D341Med (cell line): ENCODE measurements at regions not wholly inside any gene's neighbourhood (a gene's known extent, or its start where the extent isn't known, plus 50 kb on each side); places are given as distances from the start of the nearest gene placed in this dataset.

Source experiments
- DNase-seq: peaks from one replicate; pipeline ENCODE4 v3.0.0; 2012; ENCODE audit warnings: low spot score

DNA sequence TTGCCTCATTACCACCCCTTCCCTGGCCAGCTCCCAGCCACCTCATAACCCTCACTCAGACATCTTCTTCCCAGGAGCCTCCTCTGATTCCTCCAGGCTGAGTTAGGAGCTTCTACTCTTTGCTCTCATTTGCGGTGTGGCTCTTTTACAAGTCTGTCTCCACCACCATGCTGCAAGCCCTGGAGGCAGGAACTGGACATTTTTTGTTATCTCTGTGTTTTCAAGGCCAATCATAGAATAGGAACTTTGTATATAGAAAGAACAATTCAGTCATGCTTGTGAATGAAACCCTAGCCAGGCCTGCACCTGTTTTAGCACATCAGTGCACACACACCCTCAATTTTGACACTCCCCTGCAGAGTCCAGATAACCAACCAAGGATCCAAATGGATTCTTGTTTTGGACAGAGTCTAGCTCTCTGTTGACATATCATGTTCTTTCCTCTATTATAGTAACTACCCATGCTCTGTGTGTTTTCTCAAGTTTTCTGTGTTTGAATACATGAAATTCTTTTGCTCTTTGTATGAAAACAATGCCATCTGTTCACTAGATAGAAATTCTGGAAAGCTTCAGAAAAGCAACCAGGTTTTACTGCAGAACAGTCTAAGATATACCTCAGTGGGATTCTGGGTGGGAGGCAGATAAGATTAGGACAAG, 60.9 kb upstream of the ZNF648 start:
- DNase-seq, result no peak

DNA sequence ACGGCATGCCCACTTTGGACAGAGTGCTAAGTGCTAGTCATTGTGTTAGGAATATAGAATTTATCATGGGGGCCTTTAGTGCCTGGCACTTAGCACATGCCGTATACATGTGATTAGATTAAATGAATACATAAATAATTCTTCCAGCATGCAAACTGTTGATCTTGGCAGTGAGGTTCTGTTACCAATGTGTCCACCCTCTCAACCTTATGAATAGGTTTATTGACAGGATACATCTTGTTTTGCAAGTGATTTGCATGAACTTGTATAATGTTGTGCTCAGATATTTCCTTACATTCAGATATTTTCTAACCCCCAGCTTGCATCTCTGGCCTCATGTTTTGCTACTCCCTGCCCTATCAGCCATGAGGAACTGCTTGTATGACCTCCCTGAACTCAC, 60.3 kb upstream of the ZNF648 start:
- no peak for DNase-seq

DNA sequence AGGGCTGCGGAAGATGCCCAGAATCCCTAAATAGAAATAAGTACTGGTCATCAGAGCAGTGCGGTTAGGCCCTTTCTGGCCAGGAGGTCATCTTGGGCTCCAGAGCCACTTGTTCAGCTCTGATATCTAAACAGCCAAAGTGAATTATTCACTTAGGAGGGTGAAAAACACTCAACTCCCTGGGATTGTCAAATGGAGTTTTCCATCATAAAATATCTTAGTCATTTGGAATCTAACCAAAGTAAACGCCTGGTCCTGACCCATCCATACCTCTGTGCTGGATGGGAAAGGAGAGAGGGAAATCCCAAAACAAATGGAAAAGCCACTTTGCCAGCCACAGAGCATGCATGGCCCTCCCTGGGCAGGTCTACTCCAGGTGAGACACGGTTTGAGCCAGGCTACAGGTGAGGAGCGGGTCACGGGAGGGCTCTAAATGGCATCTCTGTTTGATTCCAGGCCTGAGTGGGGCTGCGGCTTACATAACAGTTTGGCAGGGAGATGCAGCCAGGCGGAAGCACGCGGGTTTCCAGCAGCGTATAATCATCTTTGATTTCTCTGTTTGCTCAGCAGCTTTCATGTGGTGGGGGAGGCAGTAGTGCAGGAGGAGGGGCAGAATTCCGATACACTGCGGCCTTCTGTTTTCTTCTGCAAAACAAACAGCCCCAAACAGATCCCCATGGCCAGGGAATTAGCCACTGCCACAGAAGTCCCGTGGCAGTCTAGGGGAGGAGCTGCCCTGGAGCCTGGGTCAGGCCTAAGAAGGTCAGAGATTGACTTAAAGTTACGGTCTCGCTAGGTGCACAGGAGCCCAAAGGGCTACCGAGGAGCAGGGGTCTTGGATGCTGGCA, 59.1 kb upstream of the ZNF648 start:
- DNase-seq, result no peak

DNA sequence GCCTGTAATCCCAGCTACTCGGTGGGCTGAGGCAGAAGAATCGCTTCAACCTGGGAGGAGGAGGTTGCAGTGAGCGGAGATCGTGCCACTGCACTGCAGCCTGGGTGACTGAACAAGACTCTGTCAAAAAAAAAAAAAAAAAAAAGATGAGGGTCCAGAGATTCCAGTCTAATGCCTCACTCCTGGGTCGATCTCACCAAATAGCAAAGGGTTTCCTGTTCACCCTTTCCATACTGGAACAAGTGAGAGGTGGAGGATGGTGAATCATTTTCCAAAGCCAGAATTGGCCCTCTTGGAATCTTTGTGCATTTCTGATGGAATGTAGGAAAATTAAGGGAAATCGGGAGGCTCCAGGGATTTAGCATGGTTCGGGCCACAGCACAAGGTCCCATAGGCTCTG, 58.1 kb upstream of the ZNF648 start:
- no peak for DNase-seq

DNA sequence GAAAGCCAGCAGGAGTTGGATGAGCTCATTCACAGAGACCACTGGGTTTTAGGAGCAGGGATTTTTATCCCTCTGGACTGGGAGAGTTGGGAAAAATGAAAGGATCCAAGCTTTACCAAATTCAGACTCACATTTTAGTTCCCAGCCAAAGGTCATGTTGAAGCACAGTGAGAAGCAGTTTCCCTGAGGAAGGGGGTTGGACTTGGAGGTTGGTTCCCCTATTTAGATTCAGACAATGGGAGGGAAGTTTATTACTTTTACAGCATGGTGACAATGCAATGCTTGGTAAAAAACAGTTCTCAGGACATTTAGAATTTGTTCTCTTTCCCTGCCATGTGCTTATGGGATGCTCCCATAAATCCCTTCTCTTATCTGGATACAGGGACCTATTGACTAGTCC, 57.3 kb upstream of the ZNF648 start:
- no peak for DNase-seq

DNA sequence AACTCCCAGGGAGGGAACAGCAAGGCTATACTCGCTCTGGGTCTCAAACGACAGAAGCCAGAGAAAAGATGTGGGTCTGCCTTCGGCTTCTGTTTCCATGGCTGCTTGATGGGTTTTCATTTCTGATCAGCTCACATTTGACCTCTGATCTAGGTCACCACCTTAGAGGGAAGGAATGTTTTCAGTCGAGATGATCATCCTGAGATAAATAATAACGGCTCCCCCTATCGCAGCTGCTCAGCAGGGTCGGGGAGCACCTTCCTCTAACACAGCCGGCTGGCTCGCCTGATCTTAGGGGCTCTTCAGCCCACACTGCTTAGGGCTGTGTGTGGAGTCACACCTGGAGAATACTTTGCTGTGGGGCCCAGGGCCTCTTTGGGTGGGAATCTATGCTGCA, 53.1 kb upstream of the ZNF648 start:
- DNase-seq, result no peak

DNA sequence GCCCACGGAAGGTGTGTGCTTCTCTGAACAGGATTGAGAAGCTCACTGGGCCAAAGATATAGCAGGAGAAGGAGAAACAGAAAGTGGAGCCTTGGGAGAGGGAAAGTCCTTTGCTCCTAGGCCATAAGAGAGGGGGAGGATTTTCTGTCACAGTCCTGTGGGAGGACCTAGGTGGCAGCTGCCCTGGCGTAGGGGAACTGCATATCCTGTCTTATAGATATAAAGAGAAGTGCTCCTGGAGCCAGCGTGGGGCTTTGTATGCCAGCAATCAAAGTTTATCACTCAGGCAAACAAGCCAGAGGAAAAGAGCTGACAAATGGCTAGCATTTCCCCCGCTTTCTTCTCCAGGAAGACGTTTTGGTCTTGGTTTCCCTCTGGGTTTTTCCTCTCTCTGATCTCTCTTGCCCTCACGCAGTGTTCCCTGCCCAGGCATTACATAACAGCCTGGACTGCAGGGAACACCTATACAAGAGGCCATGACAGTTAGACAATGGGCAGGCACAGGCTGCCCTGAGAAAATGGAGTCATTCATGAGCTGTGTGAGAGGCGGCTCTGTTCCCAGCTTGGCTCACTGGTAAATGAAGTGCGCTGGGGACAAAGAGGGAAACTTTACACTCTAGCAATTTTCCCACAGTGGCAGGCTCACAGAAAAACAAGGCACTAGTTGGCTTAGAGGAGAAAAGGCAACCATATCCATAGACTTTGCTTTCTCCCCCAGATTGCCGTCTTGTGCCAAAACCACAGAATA, 52.5 kb upstream of the ZNF648 start:
- no peak for DNase-seq

DNA sequence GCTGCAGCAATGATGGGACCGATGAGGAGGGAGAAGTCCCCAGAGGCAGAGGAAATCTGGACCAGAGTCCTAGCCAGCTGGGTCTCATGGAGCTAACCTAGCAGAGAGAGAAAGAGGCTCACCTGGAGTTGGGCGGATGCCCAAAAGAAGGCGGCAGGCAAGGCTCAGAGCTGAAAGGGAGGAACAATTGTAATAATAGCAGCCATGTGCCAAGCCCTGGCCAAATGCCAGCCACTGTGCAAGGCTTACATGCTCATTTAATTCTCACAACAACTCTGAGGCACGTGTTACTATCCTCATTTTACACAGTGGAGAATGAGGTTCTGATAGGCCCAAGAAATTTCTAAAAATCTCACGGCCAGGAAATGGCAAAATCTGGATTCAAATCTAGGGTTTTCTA, 50.0 kb upstream of the ZNF648 start:
- DNase-seq, result no peak
